ENCODE measurements at regions not wholly inside any gene's neighbourhood (a gene's known extent, or its start where the extent isn't known, plus 50 kb on each side); places are given as distances from the start of the nearest gene placed in this dataset.

- no peak for DNase-seq
- TF ChIP-seq CTCF (IDR thresholded peaks at IDR 0.05 in 4 of 5, conservative IDR thresholded peaks at IDR 0.05 in 1 of 5) (no peak), POLR2A (IDR thresholded peaks at IDR 0.05) (no peak)
- intact Hi-C loops (cut with DNase I; ENCODE audit: low total_unique reads): loop anchor here (1.0 to 10.0 kb wide), 7 partner anchors 286 to 1313 kb away; no protein-coding TSS in a partner anchor
- no peak for ATAC-seq
- Histone ChIP-seq H3K27me3 (no peaks in the 10 kb centered on the region), H3K9me3 (no peaks in the 10 kb centered on the region), H3K27ac (peak overlapping the region in 3 of 4 donors; percentile 71 to 79 (median 77)), H3K36me3 (no peaks in the 10 kb centered on the region), H3K4me3 (peak overlapping the region; percentile 70 to 86 (median 80)), H3K4me1 (peaks cover 11 to 13% of the 10 kb centered on the region in 2 donors)
- in situ Hi-C loops (cut with MboI; ENCODE audit: low sequenced_read_pairs in 4 of 4): loop anchor here (10.0 to 25.0 kb wide), 8 partner anchors 185 to 698 kb away; partner anchors contain the start of gene BBX (in 1 of the 4)
Observed at GRCh38 chr3:107239703-107240102, 137.5 kb upstream of the CCDC54 start.

- TF ChIP-seq POLR2A (IDR thresholded peaks at IDR 0.05) (peak; percentile 11 to 20), CTCF (IDR thresholded peaks at IDR 0.05 in 4 of 5, conservative IDR thresholded peaks at IDR 0.05 in 1 of 5) (no peak)
- intact Hi-C loops (cut with DNase I; ENCODE audit: low total_unique reads) (loop anchor here (1.0 kb wide), 1 partner anchor 285 kb away; no protein-coding TSS in a partner anchor), in situ Hi-C loops (cut with MboI; ENCODE audit: low sequenced_read_pairs in 4 of 4) (loop anchor here in 2 of 4 donors (25.0 kb wide), 3 partner anchors 422 to 697 kb away; no protein-coding TSS in a partner anchor)
- Histone ChIP-seq H3K36me3 (no peaks in the 10 kb centered on the region), H3K27ac (peak overlapping the region; percentile 71 to 84 (median 78)), H3K4me1 (peaks cover 8 to 11% of the 10 kb centered on the region in 2 donors), H3K9me3 (no peaks in the 10 kb centered on the region), H3K27me3 (no peaks in the 10 kb centered on the region), H3K4me3 (peak overlapping the region; percentile 70 to 86 (median 80))
- ATAC-seq (peak; percentile 83 to 86), DNase-seq (peak; percentile 32 to 50)
Observed at GRCh38 chr3:107240183-107241091, 136.8 kb upstream of the CCDC54 start.

- no peak for DNase-seq
- in situ Hi-C loops (cut with MboI; ENCODE audit: low sequenced_read_pairs in 4 of 4) (loop anchor here in 2 of 4 donors (25.0 kb wide), 3 partner anchors 421 to 696 kb away; no protein-coding TSS in a partner anchor), intact Hi-C loops (cut with DNase I; ENCODE audit: low total_unique reads) (no loop called here)
- Histone ChIP-seq H3K4me1 (peaks cover 6 to 7% of the 10 kb centered on the region in 2 donors), H3K36me3 (no peaks in the 10 kb centered on the region), H3K4me3 (peak overlapping the region; percentile 70 to 86 (median 80)), H3K27ac (peak overlapping the region in 1 of 4 donors; percentile 71), H3K27me3 (no peaks in the 10 kb centered on the region), H3K9me3 (no peaks in the 10 kb centered on the region)
- peak in 1 of 2 donors; percentile 39 for ATAC-seq
- TF ChIP-seq POLR2A (IDR thresholded peaks at IDR 0.05): no peak
- TF ChIP-seq CTCF (IDR thresholded peaks at IDR 0.05 in 4 of 5, conservative IDR thresholded peaks at IDR 0.05 in 1 of 5): no peak
Observed at GRCh38 chr3:107241217-107241616, 136.0 kb upstream of the CCDC54 start.

GRCh38 chr3:107242579-107242978, 134.7 kb upstream of the CCDC54 start:
- no peak for DNase-seq
- no peak for ATAC-seq
- Histone ChIP-seq H3K27ac (no peak overlapping the region), H3K27me3 (no peaks in the 10 kb centered on the region), H3K4me1 (peaks cover 6 to 7% of the 10 kb centered on the region in 2 donors), H3K36me3 (no peaks in the 10 kb centered on the region), H3K9me3 (no peaks in the 10 kb centered on the region), H3K4me3 (peak overlapping the region in 1 of 4 donors; percentile 2)
- intact Hi-C loops (cut with DNase I; ENCODE audit: low total_unique reads): no loop called here
- in situ Hi-C loops (cut with MboI; ENCODE audit: low sequenced_read_pairs in 4 of 4): loop anchor here in 2 of 4 donors (25.0 kb wide), 3 partner anchors 420 to 695 kb away; no protein-coding TSS in a partner anchor
- TF ChIP-seq CTCF (IDR thresholded peaks at IDR 0.05 in 4 of 5, conservative IDR thresholded peaks at IDR 0.05 in 1 of 5) (no peak), POLR2A (IDR thresholded peaks at IDR 0.05) (no peak)
